ENCODE measurements at regions not wholly inside any gene's neighbourhood (a gene's known extent, or its start where the extent isn't known, plus 50 kb on each side); places are given as distances from the start of the nearest gene placed in this dataset.

- ATAC-seq = no peak
- H3K9me3 ChIP-seq (ENCODE audit: low read length) = no peaks in the 10 kb centered on the region
- intact Hi-C loops (cut with micrococcal nuclease; ENCODE audit: unreplicated experiment) (no loop called here), in situ Hi-C loops (cut with HindIII; ENCODE audit: extremely low pct_ligation_motif_present, low pct_unique_long_range_greater_than_20kb) (no loop called here)
- H3K4me3 ChIP-seq (replicated peaks in 1 of 3; ENCODE audit: insufficient read depth in 1 of 3, low read depth in 2 of 3, low read length in 3 of 3) = no peak overlapping the region
- POLR2A ChIA-PET = no interaction called here
- DNase-seq (ENCODE audit: low spot score) = no peak
- H3K36me3 ChIP-seq (replicated peaks in 1 of 2; ENCODE audit: control insufficient read depth in 1 of 2, insufficient read depth in 2 of 2, low read length in 2 of 2) = no peaks in the 10 kb centered on the region
- no TSS peak for BruUV-seq (replicated peaks)
- TF ChIP-seq MAFK (conservative IDR thresholded peaks at IDR 0.05 in 1 of 2, IDR thresholded peaks at IDR 0.05 in 1 of 2; ENCODE audit: low read length in 2 of 2) (peak; percentile 98 to 99), TCF12 (IDR thresholded peaks at IDR 0.05) (no peak), TCF12 (CRISPR knock-in tag; IDR thresholded peaks at IDR 0.05) (no peak), MAFF (IDR thresholded peaks at IDR 0.05; ENCODE audit: low read depth, low read length) (peak; percentile 99)
- H4K20me1 ChIP-seq (ENCODE audit: insufficient read depth, low read length) = no peaks in the 10 kb centered on the region
- no peak for FAIRE-seq
- peaks cover 0 to 7% of the 10 kb centered on the region in 2 experiments; a peak in 1 of 5 replicates for H3K27me3 ChIP-seq (ENCODE audit: control insufficient read depth in 1 of 2, insufficient read depth in 2 of 2, low read length in 2 of 2)
- H3K27ac ChIP-seq (ENCODE audit: extremely low read length, insufficient read depth, low read length) = no peak overlapping the region
- no peaks in the 10 kb centered on the region for H3K4me1 ChIP-seq (ENCODE audit: insufficient read depth, low read length)
- CTCF ChIA-PET (ENCODE audit: low intra/inter-chr PET ratio, low total read pairs) = no interaction called here
- H3K79me2 ChIP-seq (ENCODE audit: insufficient read depth, low read length) = no peaks in the 10 kb centered on the region
- H3K4me2 ChIP-seq (ENCODE audit: low read depth, low read length) = no peak overlapping the region
- no peak overlapping the region for H2AFZ ChIP-seq (ENCODE audit: low read length)
- no peak overlapping the region for H3K9ac ChIP-seq (ENCODE audit: insufficient read depth, low read depth, low read length)
These were observed 105.3 kb upstream of the ACP3 start for GRCh38 chr3:132211896-132212295.

- no peaks in the 10 kb centered on the region for H4K20me1 ChIP-seq (ENCODE audit: insufficient read depth, low read length)
- POLR2A ChIA-PET = no interaction called here
- H3K27me3 ChIP-seq (ENCODE audit: control insufficient read depth in 1 of 2, insufficient read depth in 2 of 2, low read length in 2 of 2) = no peaks in the 10 kb centered on the region; a peak in 1 of 5 replicates
- in situ Hi-C loops (cut with HindIII; ENCODE audit: extremely low pct_ligation_motif_present, low pct_unique_long_range_greater_than_20kb) (no loop called here), intact Hi-C loops (cut with micrococcal nuclease; ENCODE audit: unreplicated experiment) (no loop called here)
- ATAC-seq (no peak), DNase-seq (ENCODE audit: low spot score) (no peak), FAIRE-seq (no peak)
- CTCF ChIA-PET (ENCODE audit: low intra/inter-chr PET ratio, low total read pairs) = no interaction called here
- H3K79me2 ChIP-seq (ENCODE audit: insufficient read depth, low read length) = no peaks in the 10 kb centered on the region
- no peak overlapping the region for H3K4me2 ChIP-seq (ENCODE audit: low read depth, low read length)
- no TSS peak for BruUV-seq (replicated peaks)
- H3K27ac ChIP-seq (ENCODE audit: extremely low read length, insufficient read depth, low read length) = no peak overlapping the region
- no peak overlapping the region for H3K4me3 ChIP-seq (replicated peaks in 1 of 3; ENCODE audit: insufficient read depth in 1 of 3, low read depth in 2 of 3, low read length in 3 of 3)
- no peaks in the 10 kb centered on the region for H3K9me3 ChIP-seq (ENCODE audit: low read length)
- H2AFZ ChIP-seq (ENCODE audit: low read length) = no peak overlapping the region
- no peak for TF ChIP-seq ZNF597 (CRISPR knock-in tag; IDR thresholded peaks at IDR 0.05)
- no peak for TF ChIP-seq ZFAT (CRISPR knock-in tag; conservative IDR thresholded peaks at IDR 0.05)
- no peak for TF ChIP-seq ZNF446 (CRISPR knock-in tag; IDR thresholded peaks at IDR 0.05)
- TF ChIP-seq CCAR2 (optimal IDR thresholded peaks at IDR 0.05; ENCODE audit: low read depth, low read length) = no peak
- TF ChIP-seq RXRA (CRISPR knock-in tag; IDR thresholded peaks at IDR 0.05) = no peak
- no peak for TF ChIP-seq MLLT10 (CRISPR knock-in tag; IDR thresholded peaks at IDR 0.05)
- no peak for TF ChIP-seq RBM22 (optimal IDR thresholded peaks at IDR 0.05; ENCODE audit: low read length)
- TF ChIP-seq ZSCAN29 (CRISPR knock-in tag; conservative IDR thresholded peaks at IDR 0.05) = no peak
- no peak overlapping the region for H3K9ac ChIP-seq (ENCODE audit: insufficient read depth, low read depth, low read length)
- H3K36me3 ChIP-seq (replicated peaks in 1 of 2; ENCODE audit: control insufficient read depth in 1 of 2, insufficient read depth in 2 of 2, low read length in 2 of 2) = no peaks in the 10 kb centered on the region
- 3% methylated on average over 3 of the region's 3 CpGs for WGBS (ENCODE audit: low lambda C conversion rate)
- H3K4me1 ChIP-seq (ENCODE audit: insufficient read depth, low read length) = no peaks in the 10 kb centered on the region
These were observed 98.1 kb upstream of the ACP3 start for GRCh38 chr3:132218817-132219755.

Data from HepG2 (cell line).